B cell (primary cell): ENCODE measurements at regions not wholly inside any gene's neighbourhood (a gene's known extent, or its start where the extent isn't known, plus 50 kb on each side); places are given as distances from the start of the nearest gene placed in this dataset.

Source experiments
- ATAC-seq: fragments of 200-7000 bp; cut with Tn5 transposase; one replicate; pipeline ENCODE4 v1.10.0; 2021; ENCODE audit warnings: low read depth, mild to moderate bottlenecking, moderate number of reproducible peaks, moderate library complexity
- CTCF ChIA-PET: fragments of 350-600 bp; sonication (Branson Sonifier 250); formaldehyde crosslinking; loops from one replicate; lab custom pipeline; 2021; ENCODE audit warnings: antibody characterized with exemption, inconsistent platforms; lab: Charles Lee
- POLR2A ChIA-PET: fragments of 350-600 bp; sonication (Branson Sonifier 250); formaldehyde crosslinking; loops from one replicate; lab custom pipeline; 2021; ENCODE audit warnings: antibody characterized with exemption; lab: Charles Lee
- DNase-seq: peaks from one replicate; pipeline ENCODE4 v3.0.0; 2013
- H2AFZ ChIP-seq: 2 replicates; pipeline ENCODE4 v1.6.1; 2012; ENCODE audit warnings: mild to moderate bottlenecking, low read depth, low read length; ENCODE audit not compliant: insufficient read depth, poor library complexity, severe bottlenecking
- H3K27ac ChIP-seq, 2 donors: 1 replicate in 1 of 2; 2 replicates in 1 of 2; pipeline ENCODE4 v1.5.1; 2012 to 2013; ENCODE audit warnings: low read length in 2 of 2, mild to moderate bottlenecking in 2 of 2, moderate library complexity in 1 of 2
- H3K27me3 ChIP-seq, 4 experiments: fragments of 200-600 bp in 1 of 4; sonication (generic) in 1 of 4; replicated peaks in 1 of 4; 1 replicate in 2 of 4; 2 replicates in 2 of 4; pipeline versions ENCODE4 v1.6.1 to v1.7.0; 2013 to 2016; ENCODE audit warnings: low read length in 3 of 4, mild to moderate bottlenecking in 2 of 4, mixed read lengths in 1 of 4, moderate library complexity in 1 of 4; ENCODE audit not compliant: insufficient read depth in 4 of 4, control insufficient read depth in 3 of 4; ENCODE audit errors: control extremely low read depth in 1 of 4
- H3K36me3 ChIP-seq, 2 experiments: replicated peaks in 1 of 2; 1 replicate in 1 of 2; 2 replicates in 1 of 2; pipeline versions ENCODE4 v1.6.1 to v1.7.1; 2013; ENCODE audit warnings: low read length in 1 of 2; ENCODE audit not compliant: insufficient read depth in 2 of 2, control insufficient read depth in 1 of 2; ENCODE audit errors: control extremely low read depth in 1 of 2, extremely low read depth in 1 of 2
- H3K4me1 ChIP-seq, 2 donors: fragments of 200-600 bp in 1 of 2; sonication (generic) in 1 of 2; 1 replicate in 1 of 2; 2 replicates in 1 of 2; pipeline versions ENCODE4 v1.5.1 to v1.6.1; 2013 to 2017; ENCODE audit warnings: low read length in 2 of 2; ENCODE audit not compliant: control insufficient read depth in 2 of 2, insufficient read depth in 2 of 2
- H3K4me2 ChIP-seq: replicated peaks from 2 replicates; pipeline ENCODE3; 2012; ENCODE audit warnings: mild to moderate bottlenecking, low read depth, low read length; ENCODE audit not compliant: poor library complexity, severe bottlenecking
- H3K4me3 ChIP-seq, 5 experiments: fragments of 200-600 bp in 1 of 5; sonication (generic) in 1 of 5; 1 replicate in 3 of 5; 2 replicates in 2 of 5; pipeline versions ENCODE4 v1.5.1 to v1.7.0; 2011 to 2016; ENCODE audit warnings: low read length in 4 of 5, mild to moderate bottlenecking in 4 of 5, low read depth in 2 of 5, control low read depth in 1 of 5, moderate library complexity in 1 of 5; ENCODE audit not compliant: insufficient read depth in 1 of 5; ENCODE audit errors: control extremely low read depth in 1 of 5, extremely low read depth in 1 of 5
- H3K79me2 ChIP-seq: fragments of 200-600 bp; sonication (generic); one replicate; pipeline ENCODE4 v1.6.0; 2016; ENCODE audit warnings: low read length; ENCODE audit not compliant: control insufficient read depth, insufficient read depth
- H3K9ac ChIP-seq: fragments of 200-600 bp; sonication (generic); 2 replicates; pipeline ENCODE4 v1.6.1; 2017; ENCODE audit warnings: mild to moderate bottlenecking, low read length, moderate library complexity
- H3K9me3 ChIP-seq, 3 donors: one replicate each; pipeline versions ENCODE4 v1.6.1 to v1.7.1; 2013; ENCODE audit warnings: low read length in 2 of 3; ENCODE audit not compliant: control insufficient read depth in 2 of 3, insufficient read depth in 1 of 3; ENCODE audit errors: control extremely low read depth in 1 of 3
- H4K20me1 ChIP-seq: 2 replicates; pipeline ENCODE4 v1.6.0; 2012; ENCODE audit warnings: mild to moderate bottlenecking, low read length; ENCODE audit not compliant: insufficient read depth, control insufficient read depth, poor library complexity, severe bottlenecking
- H3K27ac Mint-ChIP-seq: one replicate; pipeline ENCODE4 v1.8.0; 2021; ENCODE audit warnings: mixed read lengths
- H3K27me3 Mint-ChIP-seq: one replicate; pipeline ENCODE4 v1.8.0; 2021; ENCODE audit warnings: mixed read lengths
- H3K4me1 Mint-ChIP-seq: one replicate; pipeline ENCODE4 v1.8.0; 2021; ENCODE audit warnings: mixed read lengths
- H3K4me3 Mint-ChIP-seq: one replicate; pipeline ENCODE4 v1.8.0; 2021; ENCODE audit warnings: mixed read lengths
- H3K9me3 Mint-ChIP-seq: one replicate; pipeline ENCODE4 v1.8.0; 2022; ENCODE audit warnings: mixed read lengths; ENCODE audit not compliant: insufficient read depth
- CTCF ChIP-seq: fragments of 200-600 bp; IDR thresholded peaks from one replicate; pipeline ENCODE4 v1.8.0; 2022; ENCODE audit warnings: antibody characterized with exemption, mild to moderate bottlenecking
- EZH2 ChIP-seq: IDR thresholded peaks from 2 replicates; pipeline ENCODE4 v1.6.1; 2012; ENCODE audit warnings: borderline replicate concordance, low read depth, mild to moderate bottlenecking, moderate library complexity, low read length; ENCODE audit not compliant: insufficient read depth, poor library complexity, severe bottlenecking
- WGBS: methylation state at CpG from one replicate; pipeline ENCODE4 v1.1.5; 2013; ENCODE audit warnings: missing lambda C conversion rate; ENCODE audit not compliant: insufficient coverage; 5-methylcytosine and 5-hydroxymethylcytosine counted together
- intact Hi-C: fragments of 100-400 bp; cut with micrococcal nuclease; formaldehyde crosslinking; loops from one replicate; pipeline ENCODE4 v1.10.0; 2022

GRCh38 chr3:30294241-30294667 lies 312.1 kb upstream of the TGFBR2 start:
- H3K27me3 ChIP-seq: no peaks in the 10 kb centered on the region
- no peaks in the 10 kb centered on the region for H4K20me1 ChIP-seq
- intact Hi-C loops: no loop called here
- ATAC-seq (no peak), DNase-seq (no peak)
- H3K4me3 ChIP-seq: no peak overlapping the region
- Mint-ChIP-seq H3K4me3 (no peak overlapping the region), H3K27ac (no peak overlapping the region), H3K27me3 (peaks cover 7% of the 10 kb centered on the region), H3K9me3 (no peaks in the 10 kb centered on the region), H3K4me1 (peaks cover 7% of the 10 kb centered on the region)
- H3K9me3 ChIP-seq: no peaks in the 10 kb centered on the region
- ChIA-PET CTCF (interaction anchor here (0.5 kb wide), 1 partner anchor 97 kb away, joined by 3 read pairs; no protein-coding TSS in a partner anchor), POLR2A (interaction anchor here (1.2 kb wide), 1 partner anchor 219 kb away, joined by 3 read pairs; no protein-coding TSS in a partner anchor)
- no peaks in the 10 kb centered on the region for H3K36me3 ChIP-seq
- H3K4me1 ChIP-seq: peaks cover 0 to 2% of the 10 kb centered on the region in 2 donors
- no peak overlapping the region for H2AFZ ChIP-seq
- TF ChIP-seq EZH2: no peak
- no peak for TF ChIP-seq CTCF
- no peak overlapping the region for H3K27ac ChIP-seq
- no peak overlapping the region for H3K9ac ChIP-seq
- H3K4me2 ChIP-seq: no peak overlapping the region
- 90% methylated on average over 3 of the region's 4 CpGs for WGBS
- H3K79me2 ChIP-seq: no peaks in the 10 kb centered on the region

- H3K4me1 Mint-ChIP-seq: peaks cover 2% of the 10 kb centered on the region
- H4K20me1 ChIP-seq: no peaks in the 10 kb centered on the region
- H3K36me3 ChIP-seq: no peaks in the 10 kb centered on the region
- ATAC-seq: no peak
- no peaks in the 10 kb centered on the region for H3K4me1 ChIP-seq
- H3K4me2 ChIP-seq: no peak overlapping the region
- ChIA-PET CTCF (no interaction called here), POLR2A (no interaction called here)
- H3K4me3 ChIP-seq: no peak overlapping the region
- H3K27ac ChIP-seq: no peak overlapping the region
- H3K9me3 Mint-ChIP-seq: no peaks in the 10 kb centered on the region
- WGBS: no CpG with 5 or more reads among the region's 1 CpG
- peaks cover 7% of the 10 kb centered on the region for H3K27me3 Mint-ChIP-seq
- intact Hi-C loops: no loop called here
- H3K27me3 ChIP-seq: no peaks in the 10 kb centered on the region
- no peaks in the 10 kb centered on the region for H3K9me3 ChIP-seq
- no peak overlapping the region for H3K27ac Mint-ChIP-seq
- H3K79me2 ChIP-seq: no peaks in the 10 kb centered on the region
- no peak for TF ChIP-seq EZH2
- TF ChIP-seq CTCF: no peak
- H3K4me3 Mint-ChIP-seq: no peak overlapping the region
- no peak overlapping the region for H2AFZ ChIP-seq
- no peak overlapping the region for H3K9ac ChIP-seq
- DNase-seq: no peak
These were observed 309.3 kb upstream of the TGFBR2 start for GRCh38 chr3:30297112-30297511.
